HepG2 (cell line): ENCODE measurements at regions not wholly inside any gene's neighbourhood (a gene's known extent, or its start where the extent isn't known, plus 50 kb on each side); places are given as distances from the start of the nearest gene placed in this dataset.

Experiments
- YY1 ChIP-seq: IDR thresholded peaks from 2 replicates; pipeline ENCODE4 v1.6.1; 2011; ENCODE audit warnings: low read length, low read depth, moderate library complexity, mild to moderate bottlenecking; ENCODE audit not compliant: insufficient read depth, insufficient replicate concordance
- ZNF816 ChIP-seq: sonication (generic); formaldehyde crosslinking; IDR thresholded peaks from 2 replicates; pipeline ENCODE4 v1.8.0; 2022; ENCODE audit warnings: missing genetic modification reagents, mild to moderate bottlenecking, borderline replicate concordance

- TF ChIP-seq YY1 = no peak
- no peak for TF ChIP-seq ZNF816
Observed at GRCh38 chr15:100726421-100727190, 124.2 kb downstream of the ASB7 start.
